ENCODE measurements at regions not wholly inside any gene's neighbourhood (a gene's known extent, or its start where the extent isn't known, plus 50 kb on each side); places are given as distances from the start of the nearest gene placed in this dataset.
"Not testable (repeated sequence)": the region's sequence is repeated elsewhere in the genome, so short reads cannot be mapped to it uniquely, and the experiment has no call there.

DNA sequence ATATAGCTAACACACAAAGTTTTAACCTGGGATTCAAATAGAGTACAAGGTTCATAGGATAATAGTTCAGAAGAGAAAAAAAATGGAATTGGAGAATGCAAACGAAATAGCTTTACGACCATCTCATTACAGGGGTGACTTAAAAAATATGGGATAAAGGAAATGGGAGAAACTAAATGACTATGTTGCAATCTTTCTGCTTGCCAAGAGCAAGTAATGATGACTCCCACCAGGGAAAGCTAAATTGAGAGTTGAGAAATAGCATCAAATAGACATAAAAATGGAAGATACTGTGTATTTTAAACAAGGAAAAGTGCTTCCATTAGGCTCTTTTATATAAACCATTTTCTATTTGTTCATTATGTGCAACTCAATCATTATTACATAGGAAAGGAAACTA is 155.7 kb upstream of the ATXN7L3B start:
- no peak for DNase-seq

- DNase-seq = peak; percentile 3
These were observed 154.7 kb upstream of the ATXN7L3B start for GRCh38 chr12:74382983-74383382.

DNA sequence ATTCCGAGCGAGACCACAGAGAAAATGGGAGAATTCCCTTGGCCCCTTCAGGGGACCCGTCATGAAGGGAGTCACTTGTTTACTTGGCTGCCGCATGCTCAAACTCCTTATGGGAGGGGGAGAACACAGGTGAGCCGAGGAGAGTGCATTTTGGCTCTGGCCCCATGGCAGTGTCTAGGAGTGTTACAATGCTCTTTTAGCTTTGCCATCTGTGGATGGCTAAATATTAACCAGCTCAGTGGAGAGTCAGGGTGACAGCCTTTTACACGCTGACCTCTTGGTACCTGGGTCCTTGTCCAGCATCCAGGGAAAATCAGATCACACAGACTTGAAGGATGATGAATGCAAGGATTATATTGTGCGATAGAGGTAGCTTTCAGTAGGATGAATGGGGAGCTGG is 146.4 kb upstream of the ATXN7L3B start:
- no peak for DNase-seq

- DNase-seq = no peak
These were observed 144.4 kb upstream of the ATXN7L3B start for GRCh38 chr12:74393272-74393671.

DNA sequence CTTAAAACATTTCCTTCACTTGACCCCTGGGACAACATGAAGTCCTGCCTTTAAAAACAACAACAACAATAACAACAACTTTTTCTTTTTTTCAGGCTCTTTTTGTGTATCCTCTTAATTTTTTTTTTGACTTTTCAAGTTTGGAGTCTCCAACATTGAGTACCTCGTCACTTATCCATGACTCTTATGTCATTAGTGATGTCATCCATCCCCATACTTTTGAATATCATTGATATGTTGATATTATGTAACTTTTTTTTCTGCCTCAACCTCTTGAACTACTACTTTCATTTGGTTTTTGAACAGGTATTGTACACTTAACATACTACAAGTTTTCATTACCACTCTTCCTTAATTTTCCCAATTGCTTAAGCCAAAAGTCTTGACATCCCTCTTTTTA is 143.0 kb upstream of the ATXN7L3B start:
- no peak for DNase-seq

DNA sequence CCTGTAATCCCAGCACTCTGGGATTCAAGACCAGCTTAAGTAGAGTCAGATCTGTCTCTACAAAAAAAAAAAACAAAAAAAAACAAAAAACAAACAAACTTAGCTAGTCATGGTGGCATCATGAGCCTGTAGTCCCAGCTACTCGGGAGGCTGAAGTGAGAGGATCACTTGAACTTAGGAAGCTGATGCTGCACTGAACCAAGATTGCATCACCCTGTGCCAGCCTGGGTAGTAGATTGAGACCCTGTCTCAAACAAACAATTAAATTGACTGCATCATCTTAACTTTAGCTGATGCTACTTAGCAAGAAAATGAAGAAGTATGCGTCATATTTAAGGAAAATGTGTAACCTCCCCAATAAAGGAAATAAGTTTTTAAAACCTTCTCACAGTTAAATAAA is 136.6 kb upstream of the ATXN7L3B start:
- no peak for DNase-seq

DNA sequence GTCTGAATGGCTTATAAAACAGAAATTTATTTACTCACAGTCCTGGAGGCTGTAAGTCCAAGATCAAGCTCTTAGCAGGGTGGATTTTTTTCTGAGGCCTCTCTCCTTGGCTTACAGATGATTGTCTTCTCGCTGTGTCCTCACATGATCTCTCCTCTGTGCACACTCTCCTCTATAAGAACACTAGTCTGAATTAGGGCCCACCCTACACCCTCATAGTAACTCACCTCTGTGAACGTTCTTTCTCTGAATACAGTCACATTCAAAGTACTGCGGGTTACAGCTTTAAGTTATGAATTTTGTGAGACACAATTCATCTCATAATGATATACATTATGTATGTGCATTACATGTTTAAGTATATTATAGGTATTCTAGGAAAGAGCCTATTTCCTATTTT is 135.7 kb upstream of the ATXN7L3B start:
- no peak for DNase-seq

- not testable (repeated sequence) for DNase-seq
These were observed 134.5 kb upstream of the ATXN7L3B start for GRCh38 chr12:74403221-74403470.

- DNase-seq = no peak
These were observed 129.0 kb upstream of the ATXN7L3B start for GRCh38 chr12:74408601-74409166.

DNA sequence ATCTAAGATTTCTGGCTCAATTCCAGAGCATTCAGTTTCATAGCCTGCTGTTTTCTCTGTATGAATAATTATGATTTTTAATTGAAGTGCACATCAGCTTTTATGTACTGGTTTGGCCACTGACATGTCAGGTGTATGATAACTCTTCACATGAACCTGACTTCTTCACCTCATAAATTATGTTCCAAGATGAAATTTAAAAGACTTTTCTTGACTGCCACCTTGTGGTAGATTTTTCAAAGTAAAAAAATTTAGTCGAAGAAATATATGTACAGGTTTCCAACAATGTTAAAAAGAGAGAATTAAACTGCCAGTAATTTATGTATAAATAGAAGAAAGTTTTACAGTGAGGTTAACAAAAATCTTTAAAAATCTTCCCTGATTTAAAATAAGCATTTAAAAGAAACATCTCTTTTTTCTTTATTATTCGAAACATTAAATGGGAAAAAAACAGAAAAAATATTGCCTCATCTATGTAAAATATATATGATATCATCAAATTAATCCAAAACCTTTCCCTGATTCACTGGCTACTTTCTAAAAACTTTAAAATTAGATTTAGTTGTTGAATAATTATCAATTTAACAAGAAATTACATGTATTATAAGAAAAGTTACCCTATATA is 124.9 kb upstream of the ATXN7L3B start:
- peak; percentile 8 for DNase-seq

GRCh38 chr12:74415633-74416032 is 122.0 kb upstream of the ATXN7L3B start:
- peak; percentile 4 for DNase-seq

GRCh38 chr12:74418573-74418972 is 119.1 kb upstream of the ATXN7L3B start:
- no peak for DNase-seq

GRCh38 chr12:74424778-74425177 is 112.9 kb upstream of the ATXN7L3B start:
- DNase-seq = no peak

DNA sequence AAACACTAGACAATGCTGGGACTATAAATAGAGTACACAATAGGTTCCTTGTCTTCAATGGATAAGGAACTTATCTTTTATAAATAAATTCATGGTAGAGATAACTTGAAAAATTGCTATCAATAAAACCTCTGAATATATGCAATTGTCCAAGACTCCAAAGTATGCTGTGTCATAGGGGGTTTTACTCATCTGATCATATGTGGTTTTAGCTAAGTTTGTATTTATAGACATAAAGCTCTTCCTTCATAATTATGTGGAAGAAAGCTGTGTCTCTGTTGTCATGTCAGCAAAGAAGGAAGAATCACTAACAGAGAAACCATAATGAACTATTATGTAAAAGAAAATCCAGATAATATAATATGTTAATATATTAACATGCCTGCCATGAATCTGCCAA is 111.5 kb upstream of the ATXN7L3B start:
- DNase-seq = no peak

- no peak for DNase-seq
These were observed 108.1 kb upstream of the ATXN7L3B start for GRCh38 chr12:74429535-74429934.

DNA sequence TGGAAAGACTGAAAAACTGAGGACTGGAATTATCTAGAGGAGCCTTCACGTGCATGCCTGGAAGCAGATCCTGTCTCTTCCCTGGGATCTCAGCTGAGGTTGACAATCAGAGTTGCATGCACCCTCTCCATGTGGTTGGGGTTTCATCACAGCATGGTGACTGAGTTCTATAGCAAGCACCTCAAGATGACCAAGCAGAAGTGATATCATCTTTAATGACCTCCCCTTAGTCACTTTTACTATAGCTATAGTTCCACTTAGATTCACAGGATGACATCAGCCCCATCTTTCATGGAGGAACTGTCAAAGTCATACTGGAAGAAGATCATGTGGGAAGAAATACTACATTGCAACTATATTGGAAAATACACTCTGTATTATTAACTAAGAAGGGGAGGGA is 105.8 kb upstream of the ATXN7L3B start:
- DNase-seq = no peak

DNA sequence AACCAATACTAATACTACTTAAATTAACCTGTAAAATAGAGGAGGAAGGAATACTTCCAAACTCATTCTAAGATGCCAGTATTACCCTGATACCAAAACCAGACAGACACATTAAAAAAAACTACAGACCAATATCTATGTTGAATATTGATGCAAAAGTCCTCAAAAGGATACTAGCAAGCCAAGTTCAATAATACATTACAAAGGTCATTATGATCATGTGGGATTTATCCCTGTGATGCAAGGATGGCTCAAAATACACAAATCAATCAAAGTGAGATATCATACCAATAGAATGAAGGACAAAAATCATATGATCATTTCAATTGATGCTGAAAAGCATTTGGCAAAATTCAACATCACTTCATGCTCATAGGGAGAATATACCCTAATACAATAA is 97.2 kb upstream of the ATXN7L3B start:
- no peak for DNase-seq

- DNase-seq = no peak
These were observed 95.8 kb upstream of the ATXN7L3B start for GRCh38 chr12:74441872-74442271.

DNA sequence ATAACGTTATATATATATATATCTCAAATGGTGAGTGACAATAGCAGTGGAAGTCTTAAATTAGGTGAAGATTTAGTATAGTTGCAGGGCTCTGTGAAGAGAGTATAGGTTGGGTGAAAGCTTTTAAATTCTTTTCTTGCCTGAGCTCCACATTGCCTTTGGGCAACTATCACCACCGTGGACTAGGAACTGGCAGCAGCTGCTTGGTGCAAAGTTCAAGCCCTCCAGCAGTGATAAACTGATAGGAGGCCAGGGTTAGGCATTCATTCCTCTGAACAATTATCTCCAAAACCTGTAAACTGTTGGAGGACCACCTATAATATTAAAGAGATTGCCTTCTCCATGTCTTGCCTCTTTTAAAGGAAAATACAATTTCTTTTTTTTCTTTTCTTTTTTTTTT is 91.2 kb upstream of the ATXN7L3B start:
- no peak for DNase-seq

DNA sequence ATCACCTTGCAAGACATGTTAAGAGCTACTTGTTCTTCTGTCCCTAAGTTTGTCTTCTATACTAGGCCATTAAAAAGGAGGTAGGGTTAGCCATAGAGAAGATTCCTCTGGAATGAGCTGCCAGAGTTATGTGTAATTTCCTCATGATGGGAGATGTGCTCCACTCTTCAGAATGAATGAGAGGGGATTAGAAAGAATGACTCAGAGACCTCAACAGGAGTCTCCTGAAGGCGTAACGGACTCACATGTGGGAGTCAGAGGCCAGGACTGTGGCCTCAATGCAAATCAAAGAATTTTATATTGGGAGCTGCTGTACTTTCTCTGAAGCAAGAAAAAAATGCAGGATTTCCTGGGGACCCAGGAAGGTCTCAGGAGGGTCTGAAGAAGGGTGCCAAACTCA is 87.8 kb upstream of the ATXN7L3B start:
- DNase-seq = no peak

- DNase-seq = no peak
These were observed 83.5 kb upstream of the ATXN7L3B start for GRCh38 chr12:74454109-74454508.

- no peak for DNase-seq
These were observed 82.2 kb upstream of the ATXN7L3B start for GRCh38 chr12:74455429-74455828.

DNA sequence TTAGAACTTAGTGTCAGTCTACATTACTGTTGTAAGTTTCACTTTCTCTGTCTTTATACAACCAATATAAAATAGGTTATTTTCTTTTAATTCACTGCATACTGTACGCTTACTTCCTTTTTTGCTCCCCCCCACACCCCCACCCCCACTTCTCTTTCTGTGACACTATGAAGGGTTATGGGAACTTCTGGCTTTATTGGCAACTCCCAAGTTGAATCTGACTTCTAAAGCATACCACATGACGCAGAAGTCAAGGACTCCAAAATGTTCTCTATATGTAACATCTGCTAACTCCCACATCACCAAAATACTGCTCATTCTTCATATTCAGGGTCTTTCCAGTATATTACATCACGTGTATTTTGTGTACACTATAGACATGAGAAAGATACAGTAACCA is 81.2 kb upstream of the ATXN7L3B start:
- DNase-seq = no peak

DNA sequence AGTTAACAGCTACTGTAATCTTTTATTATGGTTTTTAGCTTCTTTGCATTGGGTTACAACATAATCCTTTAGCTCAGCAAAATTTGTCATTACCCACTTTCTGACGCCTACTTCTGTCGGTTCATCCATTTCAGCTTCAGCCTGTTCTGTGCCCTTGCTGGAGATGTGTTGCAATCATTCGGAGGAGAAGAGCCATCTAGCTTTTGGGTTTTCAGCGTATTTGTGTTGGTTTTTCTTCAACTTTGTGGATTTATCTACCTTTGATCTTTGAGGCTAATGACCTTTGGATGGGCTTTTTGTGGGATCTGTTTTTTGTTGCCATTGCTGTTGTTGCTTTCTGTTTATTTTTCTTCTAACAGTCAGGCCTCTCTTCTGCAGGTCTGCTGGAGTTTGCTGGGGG is 69.2 kb upstream of the ATXN7L3B start:
- DNase-seq = no peak

- DNase-seq = no peak
These were observed 61.4 kb upstream of the ATXN7L3B start for GRCh38 chr12:74476234-74476633.
